ENCODE measurements at regions not wholly inside any gene's neighbourhood (a gene's known extent, or its start where the extent isn't known, plus 50 kb on each side); places are given as distances from the start of the nearest gene placed in this dataset.

DNA sequence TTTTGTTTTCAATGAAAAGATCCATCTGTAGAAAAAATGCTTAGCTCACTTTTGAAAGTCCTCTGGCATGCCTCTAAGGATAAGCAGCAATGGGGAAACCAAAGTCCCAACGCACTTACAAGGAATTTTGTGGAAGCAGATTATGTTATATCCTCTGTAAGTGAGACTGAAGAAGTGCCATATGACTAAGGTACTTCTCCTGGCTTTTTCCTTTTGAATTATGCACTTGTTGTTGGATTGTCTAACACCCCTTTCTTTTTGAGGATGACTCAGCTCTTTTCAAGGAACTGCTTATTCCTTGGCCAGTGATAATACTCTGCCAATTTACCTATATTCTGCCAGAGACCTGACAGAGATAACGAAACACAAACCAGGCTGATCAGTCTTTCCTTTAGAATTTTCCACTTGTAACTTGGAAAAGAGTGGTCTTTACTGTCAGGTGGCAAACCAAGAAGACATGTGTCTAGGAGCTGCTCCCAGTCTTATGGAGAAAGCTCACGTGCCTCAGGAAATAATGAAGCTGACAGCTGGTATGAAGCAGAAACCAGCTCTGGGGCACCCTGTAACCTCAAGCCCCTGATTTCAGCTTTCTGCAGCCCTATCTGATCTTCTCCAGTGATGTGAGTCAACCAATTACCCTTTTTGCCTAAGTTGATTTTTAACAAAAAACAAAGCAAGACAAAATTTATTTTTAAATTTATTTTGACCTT is 290.8 kb upstream of the FBXL7 start:
- no peak for DNase-seq (ENCODE audit: low read depth in 2 of 2)

GRCh38 chr5:15206133-15206532 is 293.8 kb upstream of the FBXL7 start:
- DNase-seq (ENCODE audit: low read depth in 2 of 2): no peak

DNA sequence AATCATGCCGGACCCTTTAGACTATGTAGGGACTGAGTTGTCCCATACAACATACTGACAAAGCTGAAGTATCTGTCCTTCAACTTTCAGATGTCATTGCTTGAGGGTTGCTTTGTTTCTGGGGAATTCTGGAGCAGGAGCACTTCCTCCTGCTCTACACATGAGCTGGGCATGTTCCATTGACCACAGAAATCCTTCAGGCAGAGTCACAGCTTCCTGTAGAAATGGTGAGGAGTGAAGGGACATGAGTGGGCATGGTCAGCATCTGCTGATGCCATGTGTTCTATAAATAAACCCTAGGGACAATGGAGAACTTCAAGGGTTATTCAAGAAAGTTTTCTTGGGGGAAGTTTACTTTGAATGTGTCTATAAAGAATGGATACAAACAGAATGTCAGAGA is 296.6 kb upstream of the FBXL7 start:
- no peak for DNase-seq (ENCODE audit: low read depth in 2 of 2)

DNA sequence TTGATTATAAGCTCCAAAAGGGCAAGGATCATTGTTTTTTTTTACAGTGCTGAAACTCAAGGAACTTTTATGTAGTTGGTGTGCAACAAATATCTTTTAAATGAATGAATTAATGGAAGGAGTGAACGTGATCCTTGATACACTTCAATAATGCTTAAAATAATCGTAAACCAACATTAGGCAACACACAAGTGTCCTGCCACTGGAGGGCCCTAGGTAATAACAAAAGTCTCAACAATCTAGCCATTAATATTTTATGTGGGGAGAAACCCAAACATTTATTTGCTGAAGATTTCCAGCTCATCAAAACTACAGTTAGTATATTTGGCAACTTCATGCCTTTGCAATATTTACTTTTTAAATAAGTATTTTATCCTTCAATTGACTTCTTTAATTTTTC is 309.0 kb upstream of the FBXL7 start:
- no peak for DNase-seq (ENCODE audit: low read depth in 2 of 2)

DNA sequence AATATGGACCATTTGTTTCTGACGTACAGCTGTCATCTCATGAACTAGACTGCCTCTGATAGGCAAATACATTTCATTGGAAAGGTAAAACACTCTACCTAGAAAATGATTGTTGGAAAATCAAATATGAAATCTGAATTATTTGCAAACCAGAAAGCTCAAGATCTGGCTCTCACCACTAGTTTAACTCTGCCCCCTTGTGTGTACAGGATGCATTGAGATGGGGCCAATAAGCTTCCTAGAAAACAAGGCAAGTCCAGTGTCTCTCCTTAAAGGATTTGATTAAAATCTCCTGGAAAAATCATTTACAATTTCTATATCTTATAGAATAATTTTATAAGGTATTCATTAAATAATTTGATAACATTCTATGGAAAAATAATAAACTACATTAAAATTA is 311.9 kb upstream of the ANKH start:
- DNase-seq (ENCODE audit: low read depth in 2 of 2): no peak

GRCh38 chr5:15170173-15170572 is 298.6 kb upstream of the ANKH start:
- no peak for DNase-seq (ENCODE audit: low read depth in 2 of 2)

DNA sequence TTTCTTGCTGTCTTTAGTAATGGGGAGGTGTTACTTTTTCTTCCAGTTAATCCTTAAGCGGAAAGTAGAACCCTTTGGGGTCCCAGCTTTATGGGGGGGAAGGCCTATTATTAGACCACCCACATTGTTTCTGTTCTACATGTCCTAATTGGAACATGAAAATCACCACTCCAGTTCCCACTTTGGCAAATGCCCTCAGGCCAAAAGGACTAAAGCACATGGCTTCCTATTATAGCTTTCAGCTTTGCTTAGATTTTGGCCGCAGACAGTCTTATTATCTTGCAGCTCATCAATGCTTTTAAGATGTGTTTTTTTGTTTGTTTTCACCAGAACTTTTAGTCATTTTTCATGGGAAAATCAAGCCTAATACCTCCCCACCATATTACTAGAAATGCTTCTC is 296.8 kb upstream of the ANKH start:
- no peak for DNase-seq (ENCODE audit: low read depth in 2 of 2)

DNA sequence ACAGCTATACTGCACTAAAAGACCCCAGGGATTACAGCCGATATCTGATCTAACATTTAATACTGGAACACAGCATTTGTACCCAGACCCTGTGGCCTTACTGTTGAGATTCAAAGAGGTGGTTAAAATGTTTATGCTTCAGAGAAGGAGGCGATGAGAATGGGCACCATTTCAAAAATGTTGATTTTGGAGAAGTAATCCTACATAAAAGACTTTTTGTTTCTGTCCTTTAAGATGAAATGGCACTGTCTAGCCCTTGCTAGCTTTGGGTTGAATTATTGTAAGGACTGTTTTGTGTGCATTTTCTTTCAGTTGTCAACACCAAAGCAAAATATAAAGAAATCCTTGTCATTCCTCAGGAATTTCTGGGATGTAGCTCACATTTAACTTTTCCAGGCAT is 288.5 kb upstream of the ANKH start:
- DNase-seq (ENCODE audit: low read depth in 2 of 2): no peak

- no peak for DNase-seq (ENCODE audit: low read depth in 2 of 2)
These were observed 288.0 kb upstream of the ANKH start for GRCh38 chr5:15159606-15160005.

GRCh38 chr5:15142458-15142857 is 270.9 kb upstream of the ANKH start:
- DNase-seq (ENCODE audit: low read depth in 2 of 2): no peak

- DNase-seq (ENCODE audit: low read depth in 2 of 2): no peak
These were observed 265.8 kb upstream of the ANKH start for GRCh38 chr5:15137414-15137813.

GRCh38 chr5:15135661-15136060 is 264.1 kb upstream of the ANKH start:
- no peak for DNase-seq (ENCODE audit: low read depth in 2 of 2)

DNA sequence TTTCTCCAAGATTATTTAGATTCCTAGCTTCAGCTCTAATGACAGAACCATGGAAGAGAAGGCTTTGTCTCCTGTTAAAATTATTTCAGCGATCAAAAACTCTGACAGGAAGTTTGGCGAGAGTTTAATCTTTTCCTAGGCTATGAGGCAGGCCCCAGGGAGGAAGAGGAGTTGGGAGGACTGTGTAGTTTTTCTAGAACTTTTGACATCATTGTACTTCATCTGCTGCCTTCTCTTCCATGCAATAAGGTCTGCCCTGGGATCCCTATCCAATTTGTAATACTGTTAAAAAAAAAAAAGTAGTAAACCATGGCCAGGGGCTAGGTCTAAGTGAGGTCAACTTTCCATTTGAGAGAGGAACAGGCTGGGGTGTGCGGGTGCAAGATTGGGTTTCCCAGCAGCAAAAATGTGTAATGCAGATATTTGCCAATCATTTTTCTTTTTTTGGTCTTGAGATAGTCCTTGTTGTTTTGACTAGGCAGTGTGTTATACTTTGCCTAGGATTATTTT is 261.9 kb upstream of the ANKH start:
- no peak for DNase-seq (ENCODE audit: low read depth in 2 of 2)

DNA sequence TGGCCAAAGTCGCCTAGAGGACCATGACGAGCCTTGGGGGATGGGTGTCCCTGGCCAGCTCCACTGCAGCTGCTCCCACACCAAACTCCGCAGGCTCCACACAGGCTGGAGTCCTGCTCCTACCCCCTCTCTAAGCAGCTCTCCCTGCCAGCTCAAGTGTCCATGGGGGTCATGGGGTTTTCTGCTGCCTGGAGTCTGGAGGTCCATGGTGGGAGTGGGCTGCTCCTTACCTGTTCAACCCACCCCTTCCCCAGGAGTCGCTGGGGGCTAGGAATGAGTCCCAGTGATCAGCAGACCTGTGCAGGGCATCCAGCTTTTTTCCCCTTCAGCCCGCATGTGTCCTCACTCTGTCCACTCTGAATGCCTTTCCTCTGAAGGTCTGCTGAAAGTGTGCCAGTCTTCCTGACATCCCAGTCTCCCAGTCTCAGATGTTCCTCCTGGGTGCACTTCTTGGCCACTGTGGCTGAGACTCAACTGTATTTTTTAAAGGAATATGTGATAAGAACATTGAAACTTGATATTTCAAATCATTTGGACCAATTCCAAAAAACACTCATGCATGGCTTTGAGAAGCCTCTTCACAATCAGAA is 261.3 kb upstream of the ANKH start:
- no peak for DNase-seq (ENCODE audit: low read depth in 2 of 2)

- no peak for DNase-seq (ENCODE audit: low read depth in 2 of 2)
These were observed 260.3 kb upstream of the ANKH start for GRCh38 chr5:15131909-15132308.

DNA sequence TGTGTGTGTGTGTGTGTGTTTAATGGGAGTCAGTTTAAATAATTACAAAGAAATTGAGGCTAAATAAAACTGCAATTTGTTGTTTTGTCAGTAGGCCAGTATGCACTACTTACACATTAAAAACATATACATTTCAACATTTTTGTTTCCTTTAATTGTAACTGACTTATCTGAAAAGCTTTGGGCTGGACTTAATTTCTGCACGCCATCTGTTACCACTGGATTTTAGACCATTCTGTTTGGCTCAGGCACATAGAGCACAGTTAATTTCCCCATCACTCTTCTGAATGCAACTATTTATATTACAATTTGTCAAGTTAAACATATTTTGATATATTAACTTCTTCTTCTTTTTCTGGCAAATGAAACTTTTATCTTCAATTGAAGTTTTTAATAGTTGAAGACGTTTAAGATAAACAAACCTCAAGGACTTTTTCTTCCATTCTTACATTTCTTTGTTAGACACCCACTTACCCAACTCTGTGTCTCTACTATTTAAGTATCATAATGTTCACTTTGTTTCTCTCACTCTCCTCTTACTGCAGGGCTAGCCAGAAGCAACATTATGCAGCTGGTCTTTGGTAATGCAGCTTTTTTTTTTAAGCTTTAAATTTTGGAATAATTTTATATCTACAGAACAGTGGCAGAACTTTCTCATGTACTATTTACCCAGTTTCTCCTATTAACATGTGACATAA is 253.4 kb upstream of the ANKH start:
- no peak for DNase-seq (ENCODE audit: low read depth in 2 of 2)

- DNase-seq (ENCODE audit: low read depth in 2 of 2): no peak
These were observed 252.9 kb upstream of the ANKH start for GRCh38 chr5:15124461-15124860.

GRCh38 chr5:15117688-15118087 is 246.1 kb upstream of the ANKH start:
- DNase-seq (ENCODE audit: low read depth in 2 of 2): no peak

GRCh38 chr5:15116996-15117395 is 245.4 kb upstream of the ANKH start:
- no peak for DNase-seq (ENCODE audit: low read depth in 2 of 2)

GRCh38 chr5:15106530-15107283 is 235.1 kb upstream of the ANKH start:
- DNase-seq (ENCODE audit: low read depth in 2 of 2): no peak

DNA sequence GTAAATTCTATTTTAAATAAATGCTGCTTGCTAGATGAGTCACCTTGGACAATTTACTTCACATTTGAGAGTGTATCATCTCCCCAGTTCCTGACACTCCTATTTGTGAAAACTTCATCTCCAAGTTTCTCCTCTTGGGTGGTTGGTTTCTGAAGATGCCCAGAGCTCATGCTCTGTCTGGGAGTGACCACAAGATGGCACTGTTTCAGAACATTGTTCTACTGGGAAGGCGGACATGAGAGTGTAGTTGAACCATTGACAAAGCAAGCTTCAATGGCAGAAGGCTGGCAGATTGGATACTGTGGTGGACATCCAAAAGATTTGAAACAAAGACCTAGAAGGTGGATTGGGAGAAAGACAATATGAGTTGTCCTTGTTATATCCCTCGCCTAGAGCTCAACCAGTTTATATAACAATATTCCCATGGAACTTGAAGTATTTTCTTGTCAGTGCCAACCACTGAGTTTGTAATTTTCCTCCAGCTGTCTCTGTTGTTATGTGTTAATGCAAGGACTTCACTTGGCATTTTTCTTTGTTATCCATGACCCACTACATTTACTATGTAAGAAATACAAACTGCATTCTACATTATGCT is 234.3 kb upstream of the ANKH start:
- no peak for DNase-seq (ENCODE audit: low read depth in 2 of 2)

DNA sequence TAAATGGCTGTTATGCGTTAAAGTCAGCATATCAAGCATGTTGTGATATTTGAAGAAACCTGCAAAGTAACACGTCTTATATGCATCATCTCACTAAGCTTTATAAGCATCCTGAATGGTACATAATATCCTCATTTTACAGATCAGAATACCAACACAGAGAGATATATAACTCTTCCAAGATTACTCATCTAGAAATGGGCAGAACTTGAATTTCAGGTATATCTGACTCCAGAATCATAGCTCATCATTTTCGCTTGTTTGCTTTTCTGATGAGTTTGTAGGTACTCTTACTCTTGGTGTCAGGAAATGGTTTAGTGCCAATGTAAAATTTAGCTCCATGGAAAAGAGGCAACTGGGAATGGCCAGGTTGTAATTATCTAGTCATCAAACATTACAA is 232.3 kb upstream of the ANKH start:
- no peak for DNase-seq (ENCODE audit: low read depth in 2 of 2)

All from stimulated activated CD4-positive, alpha-beta T cell treated with anti-CD3 and anti-CD28 coated beads, Interleukin-1b, Interleukin-23, amount 100 ng/mL, for 1 hour (primary cell).